ENCODE measurements at regions not wholly inside any gene's neighbourhood (a gene's known extent, or its start where the extent isn't known, plus 50 kb on each side); places are given as distances from the start of the nearest gene placed in this dataset.
"Not testable (repeated sequence)": the region's sequence is repeated elsewhere in the genome, so short reads cannot be mapped to it uniquely, and the experiment has no call there.

- DNase-seq (no peak), ATAC-seq (no peak)
Measured at GRCh38 chr10:10032991-10033390, 984.7 kb upstream of the CELF2 start.

- no peak for DNase-seq
- no peak for ATAC-seq
Measured at GRCh38 chr10:10038348-10038747, 979.3 kb upstream of the CELF2 start.

- DNase-seq (no peak), ATAC-seq (no peak)
Measured at GRCh38 chr10:10039595-10039994, 978.1 kb upstream of the CELF2 start.

- DNase-seq (no peak), ATAC-seq (no peak)
Measured at GRCh38 chr10:10043083-10043482, 974.6 kb upstream of the CELF2 start.

GRCh38 chr10:10044922-10045764 lies 972.5 kb upstream of the CELF2 start:
- DNase-seq = no peak
- ATAC-seq = no peak

- ATAC-seq (no peak), DNase-seq (no peak)
Measured at GRCh38 chr10:10045765-10046028, 972.0 kb upstream of the CELF2 start.

GRCh38 chr10:10047426-10047825 lies 970.2 kb upstream of the CELF2 start:
- ATAC-seq = no peak
- DNase-seq = no peak

- no peak for ATAC-seq
- no peak for DNase-seq
Measured at GRCh38 chr10:10053051-10053450, 964.6 kb upstream of the CELF2 start.

- DNase-seq (no peak), ATAC-seq (no peak)
Measured at GRCh38 chr10:10054466-10054865, 963.2 kb upstream of the CELF2 start.

- ATAC-seq = no peak
- no peak for DNase-seq
Measured at GRCh38 chr10:10055656-10056442, 961.8 kb upstream of the CELF2 start.

GRCh38 chr10:10056961-10057360 lies 960.7 kb upstream of the CELF2 start:
- DNase-seq (no peak), ATAC-seq (no peak)

- DNase-seq = no peak
- no peak for ATAC-seq
Measured at GRCh38 chr10:10067644-10068043, 950.0 kb upstream of the CELF2 start.

GRCh38 chr10:10074847-10075246 lies 942.8 kb upstream of the CELF2 start:
- ATAC-seq = not testable (repeated sequence)

GRCh38 chr10:10078446-10078845 lies 939.2 kb upstream of the CELF2 start:
- ATAC-seq (no peak), DNase-seq (no peak)

More at GRCh38 chr10:10074847-10075246, 942.8 kb upstream of the CELF2 start:
- DNase-seq = not testable (repeated sequence)

- no peak for DNase-seq
- ATAC-seq = no peak
Measured at GRCh38 chr10:10092581-10092980, 925.1 kb upstream of the CELF2 start.

GRCh38 chr10:10093021-10093420 lies 924.7 kb upstream of the CELF2 start:
- DNase-seq = no peak
- ATAC-seq = no peak

- ATAC-seq (no peak), DNase-seq (no peak)
Measured at GRCh38 chr10:10094691-10095090, 923.0 kb upstream of the CELF2 start.

GRCh38 chr10:10096296-10096695 lies 921.4 kb upstream of the CELF2 start:
- ATAC-seq (no peak), DNase-seq (no peak)

- DNase-seq (no peak), ATAC-seq (no peak)
Measured at GRCh38 chr10:10096898-10097297, 920.8 kb upstream of the CELF2 start.

- DNase-seq (no peak), ATAC-seq (no peak)
Measured at GRCh38 chr10:10101106-10101505, 916.6 kb upstream of the CELF2 start.

GRCh38 chr10:10110844-10111490 lies 906.7 kb upstream of the CELF2 start:
- no peak for ATAC-seq
- DNase-seq = no peak

- DNase-seq (no peak), ATAC-seq (no peak)
Measured at GRCh38 chr10:10118131-10118530, 899.5 kb upstream of the CELF2 start.

GRCh38 chr10:10120671-10121070 lies 897.0 kb upstream of the CELF2 start:
- ATAC-seq = no peak
- DNase-seq = no peak

Measured in stimulated activated naive CD8-positive, alpha-beta T cell treated with anti-CD3 and anti-CD28 coated beads, Interleukin-15, Interleukin-2, amounts not matched to agents 100 U/mL and 50 U/mL, for 24 hours (primary cell).